ENCODE measurements at regions not wholly inside any gene's neighbourhood (a gene's known extent, or its start where the extent isn't known, plus 50 kb on each side); places are given as distances from the start of the nearest gene placed in this dataset.
"Not testable (repeated sequence)": the region's sequence is repeated elsewhere in the genome, so short reads cannot be mapped to it uniquely, and the experiment has no call there.

DNA sequence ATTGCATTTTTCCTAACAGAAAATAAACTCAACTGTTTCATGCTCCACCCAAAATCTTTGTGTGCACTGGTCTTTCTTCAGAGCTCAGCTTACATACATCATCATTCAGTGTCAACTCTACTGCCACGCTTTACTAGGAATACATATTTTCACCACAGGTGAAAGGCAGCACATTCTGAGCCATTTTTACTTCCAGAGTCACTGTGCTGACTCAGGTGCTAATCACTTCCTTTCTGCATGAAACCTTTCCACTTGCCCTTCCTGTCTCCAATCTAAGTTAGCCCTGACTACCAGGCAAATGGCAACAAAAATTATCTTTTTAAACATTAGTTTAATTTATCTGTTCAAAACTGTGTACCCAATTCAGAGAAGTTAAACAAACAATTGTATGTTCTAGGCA is 1041.0 kb downstream of the PRIM2 start:
- DNase-seq (ENCODE audit: low spot score) = not testable (repeated sequence)

DNA sequence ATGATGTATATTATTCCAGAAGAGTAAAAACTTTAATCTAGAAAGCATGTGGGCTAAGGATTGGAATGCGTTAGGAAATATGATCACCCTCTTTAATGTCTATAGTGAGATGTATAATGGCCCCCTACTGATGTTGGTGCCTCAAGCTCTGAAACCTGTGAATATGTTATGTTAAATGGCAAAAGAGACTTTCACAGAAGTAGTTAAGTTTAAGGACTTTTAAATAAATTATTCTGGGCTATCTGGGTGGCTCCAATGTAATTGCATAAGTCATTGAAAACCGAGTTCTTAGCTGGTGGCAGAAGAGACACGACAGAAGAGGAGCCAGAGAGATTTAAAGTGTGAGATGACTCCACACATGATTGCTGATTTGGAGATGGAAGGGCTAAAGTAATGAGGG is 1048.4 kb downstream of the PRIM2 start:
- not testable (repeated sequence) for DNase-seq (ENCODE audit: low spot score)

DNA sequence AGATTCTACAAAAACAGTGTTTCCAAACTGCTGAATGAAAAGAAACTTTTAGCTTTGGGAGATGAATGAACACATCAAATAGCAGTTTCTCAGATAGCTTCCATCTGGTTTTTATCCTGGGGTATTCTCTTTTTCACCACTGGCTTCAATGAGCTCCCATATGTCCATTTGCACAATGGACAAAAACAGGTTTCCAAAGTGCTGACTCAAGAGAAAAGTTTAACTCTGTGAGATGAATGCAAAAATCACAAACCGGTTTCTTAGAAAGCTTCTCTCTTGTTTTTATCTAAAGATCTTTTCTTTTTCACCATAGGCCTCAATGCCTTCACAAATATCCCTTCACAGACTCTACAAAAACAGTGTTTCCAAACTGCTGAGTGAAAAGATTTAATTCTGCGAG is 1089.2 kb downstream of the PRIM2 start:
- not testable (repeated sequence) for DNase-seq (ENCODE audit: low spot score)

DNA sequence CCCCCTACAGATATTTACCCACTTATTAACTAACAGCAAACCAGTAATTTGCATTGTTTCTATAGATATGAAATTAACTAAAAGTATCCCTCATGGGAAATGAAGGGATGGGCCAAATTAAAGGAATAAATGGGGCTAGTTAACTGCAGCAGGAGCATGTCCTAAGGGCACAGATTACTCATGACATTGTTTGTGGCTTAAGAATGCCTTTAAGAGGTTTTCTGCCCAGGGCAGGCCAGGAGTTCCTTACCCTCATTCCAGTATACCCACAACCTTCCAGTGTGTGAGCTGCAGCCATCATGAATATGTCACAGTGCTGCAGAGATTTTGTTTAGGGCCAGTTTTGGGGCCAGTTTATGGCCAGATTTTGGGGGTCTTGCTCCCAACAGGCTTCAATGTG is 1101.9 kb downstream of the PRIM2 start:
- DNase-seq (ENCODE audit: low spot score) = no peak

Measured in Ammon's horn (tissue), 1 donor.